ENCODE measurements at regions not wholly inside any gene's neighbourhood (a gene's known extent, or its start where the extent isn't known, plus 50 kb on each side); places are given as distances from the start of the nearest gene placed in this dataset.

GRCh38 chr2:239773228-239774141 is 251.7 kb downstream of the NDUFA10 start:
- no peak overlapping the region for H3K4me3 Mint-ChIP-seq
- ChIA-PET CTCF (no interaction called here), POLR2A (no interaction called here)
- DNase-seq (no peak), ATAC-seq (no peak)
- H3K36me3 Mint-ChIP-seq (ENCODE audit: low read depth) = no peaks in the 10 kb centered on the region
- H3K9me3 Mint-ChIP-seq (ENCODE audit: insufficient read depth) = no peaks in the 10 kb centered on the region
- no peak overlapping the region for H3K27ac Mint-ChIP-seq
- no peaks in the 10 kb centered on the region for H3K4me1 Mint-ChIP-seq (ENCODE audit: low read depth)
- H3K27me3 Mint-ChIP-seq (ENCODE audit: low read depth) = no peaks in the 10 kb centered on the region

GRCh38 chr2:239772721-239773120 is 252.4 kb downstream of the NDUFA10 start:
- ATAC-seq (no peak), DNase-seq (no peak)
- Mint-ChIP-seq H3K27ac (no peak overlapping the region), H3K36me3 (ENCODE audit: low read depth) (no peaks in the 10 kb centered on the region), H3K27me3 (ENCODE audit: low read depth) (no peaks in the 10 kb centered on the region), H3K9me3 (ENCODE audit: insufficient read depth) (no peaks in the 10 kb centered on the region), H3K4me3 (no peak overlapping the region), H3K4me1 (ENCODE audit: low read depth) (no peaks in the 10 kb centered on the region)
- POLR2A ChIA-PET = no interaction called here
- CTCF ChIA-PET = no interaction called here

GRCh38 chr2:239770246-239770639 is 254.9 kb downstream of the NDUFA10 start:
- Mint-ChIP-seq H3K4me3 (no peak overlapping the region), H3K27me3 (ENCODE audit: low read depth) (no peaks in the 10 kb centered on the region), H3K36me3 (ENCODE audit: low read depth) (no peaks in the 10 kb centered on the region), H3K9me3 (ENCODE audit: insufficient read depth) (no peaks in the 10 kb centered on the region), H3K27ac (no peak overlapping the region), H3K4me1 (ENCODE audit: low read depth) (no peaks in the 10 kb centered on the region)
- no peak for DNase-seq
- POLR2A ChIA-PET = no interaction called here
- ATAC-seq = no peak
- CTCF ChIA-PET = no interaction called here

DNA sequence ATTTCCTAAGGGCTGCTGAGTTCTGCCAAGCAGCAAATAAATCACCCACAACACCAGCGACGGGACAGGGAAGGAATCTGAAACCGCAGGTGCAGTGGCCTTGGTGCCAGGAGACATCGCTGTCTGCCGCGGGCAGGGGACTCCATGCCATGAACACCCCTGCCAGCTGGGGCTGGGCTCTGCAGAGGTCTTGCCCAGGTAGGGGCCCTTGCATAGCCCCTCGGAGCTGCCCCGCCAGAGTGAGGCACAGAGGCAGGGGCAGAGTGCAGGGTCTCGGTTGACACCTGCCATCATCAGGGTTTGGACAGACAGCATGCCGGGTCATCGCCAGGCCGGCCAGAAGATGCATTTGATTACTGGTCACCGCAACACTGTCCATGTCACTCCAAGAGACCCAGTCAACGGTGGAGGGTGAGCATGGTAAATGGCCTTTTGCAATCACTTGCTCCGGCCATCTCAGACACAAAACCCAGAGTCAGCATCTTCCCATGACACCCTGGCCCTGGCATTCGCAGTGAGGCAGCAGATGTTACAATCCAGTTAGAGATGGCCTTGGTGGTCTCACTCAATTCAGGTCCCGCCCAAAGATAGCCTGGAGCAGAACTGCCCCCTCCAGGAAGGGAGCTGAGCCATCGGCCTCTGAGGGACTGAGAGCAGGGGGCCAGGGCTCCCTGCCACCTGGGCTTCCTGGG is 255.4 kb downstream of the NDUFA10 start:
- Mint-ChIP-seq H3K27me3 (ENCODE audit: low read depth) (no peaks in the 10 kb centered on the region), H3K27ac (no peak overlapping the region), H3K4me3 (no peak overlapping the region), H3K36me3 (ENCODE audit: low read depth) (no peaks in the 10 kb centered on the region), H3K9me3 (ENCODE audit: insufficient read depth) (no peaks in the 10 kb centered on the region), H3K4me1 (ENCODE audit: low read depth) (no peaks in the 10 kb centered on the region)
- DNase-seq (no peak), ATAC-seq (no peak)
- ChIA-PET CTCF (no interaction called here), POLR2A (no interaction called here)

DNA sequence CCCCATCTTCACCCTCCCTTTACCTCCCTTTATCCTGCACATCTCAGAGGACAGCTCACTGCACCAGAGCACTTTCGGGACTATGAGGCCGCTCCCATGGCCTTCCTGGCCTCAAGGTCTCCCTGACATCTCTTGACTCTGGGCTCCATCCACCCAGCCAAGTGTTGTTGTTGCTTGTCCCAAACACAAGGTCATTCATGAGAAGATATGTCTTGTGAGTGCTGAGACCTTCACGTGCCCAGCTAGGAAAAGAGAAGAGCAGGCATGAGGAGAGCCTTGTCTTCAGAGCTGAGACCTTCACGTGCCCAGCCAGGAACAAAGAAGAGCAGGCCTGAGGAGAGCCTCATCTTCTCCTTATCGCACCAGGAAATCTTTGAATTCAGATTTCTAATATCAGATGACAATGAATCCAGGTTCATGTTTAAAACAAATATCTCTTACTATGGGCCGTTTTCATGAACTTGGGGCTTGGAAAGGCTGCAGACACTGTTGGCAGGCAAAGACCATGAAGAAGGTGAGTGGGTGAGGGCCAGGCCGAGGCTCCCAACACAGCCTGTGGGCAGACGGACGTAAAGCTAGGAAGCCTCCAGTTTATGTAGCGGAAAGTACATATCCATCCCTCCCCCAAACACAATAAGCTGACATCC is 256.1 kb downstream of the NDUFA10 start:
- Mint-ChIP-seq H3K4me3 (no peak overlapping the region), H3K4me1 (ENCODE audit: low read depth) (no peaks in the 10 kb centered on the region), H3K27me3 (ENCODE audit: low read depth) (no peaks in the 10 kb centered on the region), H3K27ac (no peak overlapping the region), H3K9me3 (ENCODE audit: insufficient read depth) (no peaks in the 10 kb centered on the region), H3K36me3 (ENCODE audit: low read depth) (no peaks in the 10 kb centered on the region)
- ATAC-seq (no peak), DNase-seq (no peak)
- CTCF ChIA-PET = no interaction called here
- POLR2A ChIA-PET = no interaction called here

DNA sequence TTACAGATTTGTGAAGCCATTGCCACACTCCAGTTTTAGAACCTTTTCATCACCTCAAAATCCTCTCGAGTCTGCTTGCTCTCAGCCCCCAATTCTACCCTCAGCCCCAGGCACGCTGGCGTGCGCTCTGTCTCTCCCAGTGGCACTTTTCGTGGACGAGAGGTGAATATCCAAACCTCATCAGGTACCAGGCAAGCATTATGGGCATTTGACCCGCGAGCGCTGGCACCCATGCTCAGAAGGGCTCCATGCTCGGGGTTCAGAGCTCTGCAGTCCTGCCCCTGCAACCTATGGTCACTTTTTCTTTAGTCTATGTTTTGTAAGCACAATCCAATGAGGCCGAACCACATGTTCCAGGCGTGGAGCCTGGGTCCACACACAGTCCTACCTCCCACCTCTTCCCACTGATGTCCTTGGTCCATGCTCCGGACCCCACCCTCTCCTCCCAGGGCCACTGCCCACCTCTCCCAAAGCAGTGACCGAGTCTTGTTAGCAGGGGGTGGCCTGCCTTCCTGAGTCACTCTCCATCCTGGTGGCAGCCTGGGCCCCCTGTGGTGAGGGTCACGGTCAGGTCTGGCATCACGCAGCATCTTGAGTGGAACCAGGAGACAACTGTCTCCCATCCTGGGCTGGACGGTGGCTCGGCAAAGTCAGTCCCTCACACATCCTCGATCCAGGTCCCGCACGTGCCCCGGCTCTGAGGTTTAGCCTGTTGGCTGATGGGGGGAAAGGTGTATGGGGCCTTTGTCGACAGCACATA is 256.9 kb downstream of the NDUFA10 start:
- Mint-ChIP-seq H3K36me3 (ENCODE audit: low read depth) (no peaks in the 10 kb centered on the region), H3K9me3 (ENCODE audit: insufficient read depth) (no peaks in the 10 kb centered on the region), H3K27me3 (ENCODE audit: low read depth) (no peaks in the 10 kb centered on the region), H3K4me1 (ENCODE audit: low read depth) (no peaks in the 10 kb centered on the region), H3K4me3 (no peak overlapping the region), H3K27ac (no peak overlapping the region)
- ChIA-PET CTCF (no interaction called here), POLR2A (no interaction called here)
- DNase-seq (no peak), ATAC-seq (no peak)

DNA sequence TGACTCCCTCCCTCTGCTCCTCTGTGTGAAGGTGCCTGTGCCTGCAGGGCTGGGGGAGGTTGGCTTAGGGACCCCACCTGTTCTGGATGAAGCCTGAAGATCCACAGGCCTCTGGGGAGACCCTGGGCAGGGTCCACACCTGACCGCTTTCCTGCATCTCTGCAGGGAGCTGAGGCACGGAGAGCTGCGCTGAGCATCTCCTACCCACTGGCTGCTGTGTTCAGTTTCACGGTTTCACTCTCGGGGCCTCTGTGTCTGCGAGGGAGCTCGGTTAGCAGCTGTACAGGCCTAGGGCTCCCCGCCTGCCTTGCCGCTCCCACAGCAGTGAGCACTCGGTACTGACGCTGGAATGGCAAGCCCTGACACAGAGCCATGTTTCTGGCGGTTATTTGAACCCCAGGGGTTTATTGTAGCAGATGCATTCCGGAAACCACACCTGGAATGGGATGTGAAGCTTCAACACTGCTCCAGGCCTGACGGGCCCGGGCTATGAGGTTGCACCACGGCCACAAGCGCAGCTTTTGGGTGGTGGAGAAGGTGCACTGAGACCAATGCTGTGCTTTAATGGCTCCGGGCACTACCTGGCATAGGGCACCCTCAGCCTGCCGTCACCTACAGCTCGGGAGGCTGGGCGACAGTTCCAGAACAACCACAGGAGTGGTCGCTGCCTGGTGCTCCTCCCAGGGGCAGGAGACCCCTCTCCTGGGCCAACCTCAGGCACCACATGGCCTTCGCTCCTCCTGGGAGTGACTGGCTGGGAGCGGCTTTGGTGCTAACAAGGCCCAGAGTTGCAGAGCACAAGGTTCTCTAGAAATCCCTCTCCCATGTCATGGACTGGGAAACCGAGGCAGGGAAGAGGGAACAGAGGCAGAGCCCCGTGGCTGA is 257.9 kb downstream of the NDUFA10 start:
- Mint-ChIP-seq H3K36me3 (ENCODE audit: low read depth) (no peaks in the 10 kb centered on the region), H3K27ac (no peak overlapping the region), H3K4me3 (no peak overlapping the region), H3K27me3 (ENCODE audit: low read depth) (no peaks in the 10 kb centered on the region), H3K4me1 (ENCODE audit: low read depth) (no peaks in the 10 kb centered on the region), H3K9me3 (ENCODE audit: insufficient read depth) (no peaks in the 10 kb centered on the region)
- ATAC-seq (no peak), DNase-seq (no peak)
- ChIA-PET POLR2A (no interaction called here), CTCF (no interaction called here)

DNA sequence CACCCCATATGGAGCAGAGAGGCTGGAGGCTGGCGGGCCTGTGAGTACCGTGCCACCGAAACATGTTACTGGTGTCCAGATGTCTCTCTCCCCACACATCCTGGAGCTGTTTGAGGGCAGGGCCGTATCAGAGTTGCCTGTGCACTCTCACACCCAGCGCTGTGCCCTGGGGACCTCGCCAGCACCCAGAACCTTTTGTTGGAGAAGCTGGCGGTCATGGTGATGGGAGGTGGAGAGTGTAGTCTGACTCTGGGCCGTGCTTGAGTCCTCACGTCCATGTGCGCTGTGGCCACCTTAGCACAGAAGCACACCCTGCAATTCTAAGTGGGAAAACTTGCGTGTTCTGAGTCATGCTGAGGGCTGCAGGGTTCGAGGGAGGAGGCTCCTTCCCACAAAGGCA is 259.2 kb downstream of the NDUFA10 start:
- POLR2A ChIA-PET = no interaction called here
- Mint-ChIP-seq H3K27me3 (ENCODE audit: low read depth) (no peaks in the 10 kb centered on the region), H3K4me1 (ENCODE audit: low read depth) (no peaks in the 10 kb centered on the region), H3K4me3 (no peak overlapping the region), H3K27ac (no peak overlapping the region), H3K36me3 (ENCODE audit: low read depth) (no peaks in the 10 kb centered on the region), H3K9me3 (ENCODE audit: insufficient read depth) (no peaks in the 10 kb centered on the region)
- ATAC-seq = no peak
- no peak for DNase-seq
- CTCF ChIA-PET = no interaction called here

DNA sequence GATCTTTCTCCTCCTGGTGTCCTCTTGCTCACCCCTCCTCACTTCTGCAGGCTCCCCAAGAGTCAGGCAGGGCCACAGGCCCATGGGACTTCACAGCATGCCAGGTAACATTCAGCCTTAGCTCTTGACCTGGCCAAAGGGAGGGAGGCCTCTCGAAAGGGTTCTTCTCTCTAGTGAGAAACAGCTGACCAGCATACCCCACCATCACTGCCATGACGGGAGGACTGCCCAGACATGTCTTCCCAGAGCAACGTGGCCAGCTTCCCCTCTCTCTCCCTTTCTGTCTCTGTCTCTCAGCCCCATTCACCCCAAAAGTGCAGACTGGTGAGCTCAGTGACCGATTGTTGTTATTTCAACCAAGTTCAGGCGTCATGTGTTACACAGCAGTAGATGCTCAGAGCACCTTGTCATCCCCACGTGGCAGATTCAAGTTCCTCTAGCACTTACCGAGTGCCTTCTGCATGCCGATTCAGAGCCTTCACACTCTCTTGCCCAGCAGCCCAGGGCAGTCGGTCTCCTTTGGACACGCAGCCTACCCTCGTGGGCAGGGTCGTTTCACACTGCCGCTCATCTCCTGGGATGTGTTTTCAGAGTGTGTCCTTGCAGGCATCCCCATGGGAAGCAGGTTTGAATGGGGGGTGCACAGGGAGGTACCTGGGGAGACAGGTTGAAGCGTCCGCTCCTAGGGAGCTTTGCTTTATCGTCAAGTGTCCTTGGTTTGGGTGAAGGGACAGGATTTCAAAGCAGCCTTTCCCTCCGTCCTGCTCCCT is 259.9 kb downstream of the NDUFA10 start:
- ATAC-seq = no peak
- Mint-ChIP-seq H3K27me3 (ENCODE audit: low read depth) (no peaks in the 10 kb centered on the region), H3K27ac (no peak overlapping the region), H3K4me1 (ENCODE audit: low read depth) (no peaks in the 10 kb centered on the region), H3K36me3 (ENCODE audit: low read depth) (no peaks in the 10 kb centered on the region), H3K9me3 (ENCODE audit: insufficient read depth) (no peaks in the 10 kb centered on the region), H3K4me3 (no peak overlapping the region)
- CTCF ChIA-PET = no interaction called here
- DNase-seq = no peak
- POLR2A ChIA-PET = no interaction called here

GRCh38 chr2:239763433-239764097 is 261.6 kb downstream of the NDUFA10 start:
- Mint-ChIP-seq H3K9me3 (ENCODE audit: insufficient read depth) (no peaks in the 10 kb centered on the region), H3K27me3 (ENCODE audit: low read depth) (no peaks in the 10 kb centered on the region), H3K27ac (no peak overlapping the region), H3K36me3 (ENCODE audit: low read depth) (no peaks in the 10 kb centered on the region), H3K4me3 (no peak overlapping the region), H3K4me1 (ENCODE audit: low read depth) (no peaks in the 10 kb centered on the region)
- ChIA-PET POLR2A (no interaction called here), CTCF (no interaction called here)
- ATAC-seq (no peak), DNase-seq (no peak)
